CD4-positive, alpha-beta T cell treated with Interleukin-1 beta for 1 hour (primary cell): ENCODE measurements at regions not wholly inside any gene's neighbourhood (a gene's known extent, or its start where the extent isn't known, plus 50 kb on each side); places are given as distances from the start of the nearest gene placed in this dataset.
"Not testable (repeated sequence)": the region's sequence is repeated elsewhere in the genome, so short reads cannot be mapped to it uniquely, and the experiment has no call there.

Experiments used
- DNase-seq, 2 donors: peaks; one replicate each; pipeline ENCODE4 v3.0.0-alpha.2; 2020 to 2022

DNA sequence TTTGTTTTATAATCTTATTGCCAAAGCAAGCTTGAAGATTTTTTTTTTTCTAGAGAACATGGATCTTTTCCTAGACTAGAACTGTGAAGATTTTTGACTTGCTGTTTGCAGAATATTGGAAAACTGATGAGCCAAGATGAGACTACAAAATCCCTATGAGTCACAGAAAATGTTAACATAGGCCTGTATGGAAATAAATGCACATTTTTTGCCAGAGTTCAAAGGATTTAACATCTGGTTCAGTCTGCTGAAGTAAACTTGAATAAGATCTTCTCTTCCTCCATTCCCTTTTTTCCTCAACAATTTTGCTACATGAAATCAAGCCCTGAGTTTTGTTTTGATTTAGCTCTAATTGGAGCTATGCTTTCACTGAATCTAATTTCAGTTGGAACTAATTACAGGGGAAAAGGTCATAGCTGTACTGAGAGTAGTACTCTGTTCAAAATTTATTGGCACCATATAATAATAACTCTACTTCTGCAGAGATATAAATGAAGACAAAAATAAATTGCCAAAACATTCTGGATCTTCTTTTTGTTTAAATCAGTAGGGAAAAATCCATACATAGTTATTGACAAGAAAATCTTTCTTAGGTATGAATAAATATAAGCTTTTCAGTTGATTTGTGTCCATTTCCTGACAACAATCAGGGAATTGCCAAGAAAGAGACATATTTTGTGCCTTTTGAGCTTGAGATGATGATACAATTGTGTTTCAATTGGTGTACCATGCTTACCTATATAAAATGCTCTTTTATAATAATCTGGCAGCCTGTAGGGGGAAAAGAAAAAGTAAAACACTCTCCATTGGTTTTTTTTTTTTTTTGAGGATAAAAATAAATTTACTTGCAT lies 387.5 kb upstream of the GOT2 start:
- no peak for DNase-seq

DNA sequence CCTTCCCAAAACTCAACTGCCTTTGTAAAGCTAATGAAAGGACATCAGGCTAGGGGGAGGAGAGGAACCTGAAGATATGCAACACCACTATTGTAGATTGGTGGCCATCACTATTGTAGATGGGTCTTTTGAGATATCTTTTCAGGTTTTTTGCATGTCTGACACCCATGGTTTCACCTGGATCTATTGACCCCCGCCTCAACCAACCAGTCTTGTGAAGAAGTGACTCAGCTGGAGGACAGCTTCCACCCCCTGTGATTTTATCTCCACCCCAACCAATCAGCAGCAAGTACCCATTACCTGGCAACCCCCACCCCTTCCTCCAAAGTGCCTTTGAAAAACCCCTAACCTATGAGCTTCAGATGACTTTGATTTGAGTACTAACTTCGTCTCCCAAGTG lies 382.6 kb upstream of the GOT2 start:
- no peak for DNase-seq

GRCh38 chr16:59114790-59115189 lies 380.7 kb upstream of the GOT2 start:
- no peak for DNase-seq

GRCh38 chr16:59113004-59113670 lies 379.0 kb upstream of the GOT2 start:
- no peak for DNase-seq

DNA sequence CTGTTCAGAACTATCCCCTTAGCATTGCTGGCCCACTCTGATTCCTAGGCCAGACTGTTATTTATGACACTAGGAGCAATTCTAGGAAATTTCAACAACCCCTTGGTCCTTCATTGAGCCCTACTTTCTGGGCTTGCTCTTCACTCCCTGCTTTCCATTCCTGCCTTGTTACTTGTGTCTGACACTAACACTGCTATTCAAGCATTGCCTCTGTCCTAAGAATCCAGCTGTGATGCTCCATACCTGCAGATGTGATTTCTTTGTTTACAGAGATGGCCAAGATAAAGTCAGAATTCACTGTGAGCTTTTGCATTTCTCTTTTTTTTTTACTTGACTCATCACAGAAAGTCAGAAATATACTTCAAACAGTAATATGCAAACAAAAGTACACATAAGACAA lies 377.2 kb upstream of the GOT2 start:
- no peak for DNase-seq

GRCh38 chr16:59108374-59108773 lies 374.3 kb upstream of the GOT2 start:
- DNase-seq = no peak

DNA sequence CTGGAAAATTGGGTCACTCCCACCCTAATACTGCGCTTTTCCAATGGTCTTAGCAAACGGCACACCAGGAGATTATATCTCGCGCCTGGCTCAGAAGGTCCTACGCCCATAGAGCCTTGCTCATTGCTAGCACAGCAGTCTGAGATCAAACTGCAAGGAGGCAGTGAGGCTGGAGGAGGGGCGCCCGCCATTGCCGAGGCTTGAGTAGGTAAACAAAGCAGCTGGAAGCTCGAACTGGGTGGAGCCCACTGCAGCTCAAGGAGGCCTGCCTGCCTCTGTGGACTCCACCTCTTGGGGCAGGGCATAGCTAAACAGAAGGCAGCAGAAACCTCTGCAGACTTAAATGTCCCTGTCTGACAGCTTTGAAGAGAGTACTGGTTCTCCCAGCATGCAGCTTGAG lies 362.6 kb upstream of the GOT2 start:
- DNase-seq = not testable (repeated sequence)

DNA sequence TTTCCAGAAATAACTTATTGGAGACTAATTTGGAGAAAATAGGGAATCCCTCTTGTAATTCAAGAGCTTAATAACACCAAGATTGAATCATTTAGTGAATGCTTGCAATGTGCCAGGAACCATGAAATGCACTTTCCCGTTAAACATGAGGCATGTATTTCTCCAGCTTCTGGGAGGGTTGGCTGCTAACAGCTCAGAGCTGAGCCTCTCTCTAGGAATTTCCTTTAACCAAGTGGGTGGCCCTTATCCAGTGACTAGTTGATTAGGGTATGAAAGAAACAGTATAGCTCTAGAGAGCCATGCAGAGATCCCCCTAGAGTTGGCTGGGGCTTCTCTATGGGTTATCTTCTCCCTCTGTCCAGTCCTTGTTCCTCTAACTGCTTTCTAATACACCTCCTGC lies 356.4 kb upstream of the GOT2 start:
- no peak for DNase-seq

GRCh38 chr16:59088431-59088830 lies 354.3 kb upstream of the GOT2 start:
- DNase-seq = no peak

DNA sequence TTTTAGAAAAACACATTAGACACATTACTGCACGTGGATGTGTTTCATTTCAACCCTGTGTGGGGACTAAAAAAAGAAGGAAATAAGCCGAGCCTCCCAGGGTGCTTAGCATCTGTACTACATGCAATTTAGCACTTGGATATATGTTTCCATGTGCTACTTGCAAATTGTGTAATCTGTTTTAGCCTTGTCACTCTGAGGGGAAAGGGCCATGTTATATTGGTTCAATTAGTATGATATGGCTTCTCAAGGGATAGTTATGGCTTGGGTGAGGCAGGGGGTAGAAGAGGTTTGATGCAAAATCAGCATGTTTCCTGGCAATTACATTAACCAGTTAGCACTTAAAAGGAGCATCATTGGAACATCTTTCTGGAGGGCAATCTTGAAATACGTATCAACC lies 353.5 kb upstream of the GOT2 start:
- no peak for DNase-seq

- DNase-seq = peak in 1 of 2 donors; percentile 12
These were observed 333.1 kb upstream of the GOT2 start for GRCh38 chr16:59067205-59067604.

- no peak for DNase-seq
These were observed 326.1 kb upstream of the GOT2 start for GRCh38 chr16:59060207-59060606.

- no peak for DNase-seq
These were observed 324.1 kb upstream of the GOT2 start for GRCh38 chr16:59058250-59058649.

GRCh38 chr16:59053911-59054310 lies 319.8 kb upstream of the GOT2 start:
- DNase-seq = no peak

- DNase-seq = no peak
These were observed 318.1 kb upstream of the GOT2 start for GRCh38 chr16:59052231-59052630.

GRCh38 chr16:59048876-59049275 lies 314.8 kb upstream of the GOT2 start:
- DNase-seq = no peak

- no peak for DNase-seq
These were observed 313.0 kb upstream of the GOT2 start for GRCh38 chr16:59047114-59047513.

DNA sequence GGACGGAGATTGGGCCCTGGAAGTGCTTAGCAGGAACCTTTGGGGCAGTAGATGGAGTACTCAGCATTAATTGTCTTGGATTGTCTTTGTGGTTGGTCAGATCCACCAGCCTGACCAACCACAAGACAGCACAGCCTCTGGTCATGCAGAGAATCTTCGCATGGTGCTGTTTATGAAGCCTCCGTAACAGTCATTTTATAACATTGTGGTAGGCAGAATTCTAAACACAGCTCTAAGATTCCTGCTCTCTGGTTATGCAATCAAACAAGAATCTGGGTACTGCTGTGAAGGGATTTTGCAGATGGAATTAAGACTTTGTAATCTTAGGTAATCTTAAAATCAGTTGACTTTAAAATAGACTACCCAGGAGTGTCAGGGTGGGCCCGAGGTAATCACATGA lies 312.2 kb upstream of the GOT2 start:
- no peak for DNase-seq

DNA sequence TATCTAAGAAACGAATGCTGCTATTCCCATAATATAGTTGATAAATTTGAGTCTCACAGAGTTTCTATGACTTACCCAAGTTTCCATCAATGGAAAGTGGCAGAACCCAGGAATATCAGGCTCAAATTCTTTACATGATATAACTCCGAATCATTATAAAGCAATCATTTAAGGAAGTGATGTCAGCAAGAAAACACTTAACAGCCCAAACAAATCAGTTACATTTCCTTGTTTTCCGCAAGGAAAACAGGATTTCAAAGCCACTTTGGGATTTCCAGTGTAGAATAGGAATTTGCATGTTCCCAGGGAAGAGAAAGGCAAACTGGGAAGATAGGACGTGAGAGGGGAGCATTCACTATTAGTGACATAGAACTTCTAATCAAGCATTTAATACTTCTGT lies 311.4 kb upstream of the GOT2 start:
- no peak for DNase-seq

DNA sequence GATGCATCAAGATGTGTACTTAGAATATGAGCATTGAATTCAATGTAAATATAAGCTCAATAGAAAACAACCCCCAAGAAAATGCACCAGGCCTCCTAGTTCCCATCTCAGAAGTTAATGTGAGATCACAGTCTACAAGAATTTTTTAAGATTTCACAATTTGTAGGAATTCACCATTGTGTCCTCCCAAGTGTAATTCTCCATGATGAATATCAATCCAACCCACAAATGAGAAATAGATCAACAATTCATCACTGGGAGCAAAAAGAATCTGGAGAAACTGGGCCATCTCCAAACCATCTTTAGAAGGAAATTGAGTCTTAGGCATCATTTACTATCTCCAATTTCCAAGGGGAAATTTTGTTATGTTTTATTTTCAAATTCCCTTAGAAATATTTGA lies 310.5 kb upstream of the GOT2 start:
- DNase-seq = no peak

GRCh38 chr16:59042301-59042700 lies 308.2 kb upstream of the GOT2 start:
- no peak for DNase-seq

DNA sequence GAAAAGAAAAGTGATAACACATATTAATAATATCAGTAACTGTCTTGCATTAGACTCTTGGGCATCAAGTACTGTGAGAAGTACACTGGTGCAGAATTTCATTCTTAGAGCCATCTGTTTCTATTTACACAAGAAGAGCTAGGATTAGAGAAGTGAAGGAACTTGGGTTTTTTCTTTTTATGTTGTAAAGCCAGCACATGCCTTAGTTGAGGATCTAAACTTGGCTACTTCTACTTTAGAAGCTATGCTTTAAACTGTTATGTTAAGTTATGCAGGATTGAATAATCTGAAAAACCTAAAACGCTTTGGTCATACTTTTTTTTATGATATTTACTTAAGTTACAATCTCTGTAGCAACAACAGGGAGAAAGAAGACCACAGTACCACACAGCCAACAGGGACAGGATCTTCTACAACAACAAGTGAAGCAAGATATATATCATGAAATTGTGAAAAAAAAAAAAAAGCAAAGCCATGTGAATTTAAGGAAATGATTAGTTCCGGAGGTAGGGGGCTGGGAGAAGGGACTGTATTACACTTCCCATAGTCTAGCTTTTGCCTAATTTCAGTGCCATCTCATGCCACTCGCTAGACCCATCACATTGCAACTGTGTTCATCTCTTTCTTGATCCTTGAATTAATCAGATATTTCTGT lies 305.1 kb upstream of the GOT2 start:
- no peak for DNase-seq

DNA sequence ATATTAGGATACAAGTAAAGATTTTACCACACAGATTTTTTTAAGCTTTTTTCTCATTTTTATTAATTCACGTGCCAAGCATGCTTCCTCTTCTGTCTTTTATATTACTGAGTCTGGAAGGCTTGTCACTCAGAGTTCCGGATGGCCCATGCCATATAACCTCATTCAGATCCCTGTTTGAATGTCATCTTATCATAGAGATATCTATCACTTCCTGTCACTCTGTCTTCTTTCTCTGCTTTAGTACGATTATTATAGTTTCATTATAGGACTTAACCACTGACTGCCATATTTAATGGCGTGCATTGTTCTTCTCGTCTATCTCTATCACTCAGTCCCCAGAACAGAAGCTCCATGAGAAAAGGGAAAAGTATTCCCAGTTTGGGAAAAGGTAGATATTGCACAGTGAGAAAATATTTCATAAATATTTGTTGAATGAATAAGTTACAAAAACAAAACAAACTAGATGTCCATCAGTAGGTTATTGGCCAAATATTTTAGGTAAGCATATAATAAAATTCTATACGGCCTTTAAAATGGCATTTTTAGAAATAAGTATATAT lies 296.9 kb upstream of the GOT2 start:
- DNase-seq = no peak

DNA sequence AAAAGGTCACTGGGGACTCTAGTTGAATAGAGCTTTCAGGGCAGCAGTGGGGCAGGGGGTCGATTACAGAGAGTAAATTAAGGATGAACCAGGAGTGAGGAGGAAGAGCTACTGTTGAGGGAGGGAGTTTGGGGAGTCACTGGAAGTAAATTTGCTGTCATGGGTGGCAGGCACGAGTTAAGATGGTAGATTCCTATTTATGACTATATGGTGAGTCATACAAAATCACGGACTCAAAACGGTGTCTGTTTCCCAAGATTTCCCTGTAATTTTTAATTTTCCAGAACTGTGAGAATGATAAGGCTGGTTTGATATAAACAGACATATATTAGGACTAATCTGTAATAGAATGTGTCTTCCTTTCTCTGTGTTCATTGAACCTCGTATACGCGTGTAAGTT lies 287.6 kb upstream of the GOT2 start:
- no peak for DNase-seq
